ENCODE measurements at regions not wholly inside any gene's neighbourhood (a gene's known extent, or its start where the extent isn't known, plus 50 kb on each side); places are given as distances from the start of the nearest gene placed in this dataset.

DNA sequence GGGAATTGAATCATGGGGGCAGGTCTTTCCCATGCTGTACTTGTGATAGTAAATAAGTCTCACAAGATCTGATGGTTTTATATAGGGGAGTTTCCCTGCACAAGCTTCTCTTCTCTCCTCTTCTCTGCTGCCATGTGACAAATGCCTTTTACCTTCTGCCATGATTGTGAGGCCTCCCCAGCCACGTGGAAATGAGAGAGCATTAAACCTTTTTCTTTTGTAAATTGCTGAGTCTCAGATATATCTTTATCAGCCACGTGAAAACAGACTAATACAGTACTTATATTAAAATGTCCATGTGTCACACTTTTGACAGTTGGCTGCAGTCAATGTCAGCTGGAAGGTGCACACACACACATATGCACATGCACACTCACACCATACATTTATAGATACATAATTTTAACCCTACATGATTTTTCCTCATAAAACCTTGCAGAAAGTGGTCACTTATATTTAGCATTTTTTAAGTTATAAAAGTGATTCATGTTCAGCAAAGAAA lies 128.9 kb downstream of the OTOR start:
- Histone ChIP-seq H2AFZ (replicated peaks) (no peak overlapping the region), H3K9ac (no peak overlapping the region), H4K20me1 (ENCODE audit: low read depth) (no peaks in the 10 kb centered on the region), H3K27me3 (no peaks in the 10 kb centered on the region), H3K27ac (no peak overlapping the region), H3K79me2 (ENCODE audit: low read depth) (no peaks in the 10 kb centered on the region), H3K4me2 (no peak overlapping the region), H3K9me3 (ENCODE audit: low read depth) (no peaks in the 10 kb centered on the region), H3F3A (ENCODE audit: low read depth) (no peaks in the 10 kb centered on the region), H3K4me1 (no peaks in the 10 kb centered on the region), H3K4me3 (no peak overlapping the region), H3K36me3 (no peaks in the 10 kb centered on the region)
- Mint-ChIP-seq H3K4me3 (no peak overlapping the region), H3K36me3 (no peaks in the 10 kb centered on the region), H3K27ac (no peak overlapping the region), H3K9me3 (peaks cover 2% of the 10 kb centered on the region), H3K27me3 (ENCODE audit: insufficient read depth, low read depth) (no peaks in the 10 kb centered on the region), H3K4me1 (no peaks in the 10 kb centered on the region)
- DNase-seq (ENCODE audit: low spot score) = no peak
- TF ChIP-seq EZH2phosphoT487 (IDR thresholded peaks at IDR 0.05) (no peak), EZH2 (IDR thresholded peaks at IDR 0.05) (no peak)
- TF ChIP-seq, protein P1, sequence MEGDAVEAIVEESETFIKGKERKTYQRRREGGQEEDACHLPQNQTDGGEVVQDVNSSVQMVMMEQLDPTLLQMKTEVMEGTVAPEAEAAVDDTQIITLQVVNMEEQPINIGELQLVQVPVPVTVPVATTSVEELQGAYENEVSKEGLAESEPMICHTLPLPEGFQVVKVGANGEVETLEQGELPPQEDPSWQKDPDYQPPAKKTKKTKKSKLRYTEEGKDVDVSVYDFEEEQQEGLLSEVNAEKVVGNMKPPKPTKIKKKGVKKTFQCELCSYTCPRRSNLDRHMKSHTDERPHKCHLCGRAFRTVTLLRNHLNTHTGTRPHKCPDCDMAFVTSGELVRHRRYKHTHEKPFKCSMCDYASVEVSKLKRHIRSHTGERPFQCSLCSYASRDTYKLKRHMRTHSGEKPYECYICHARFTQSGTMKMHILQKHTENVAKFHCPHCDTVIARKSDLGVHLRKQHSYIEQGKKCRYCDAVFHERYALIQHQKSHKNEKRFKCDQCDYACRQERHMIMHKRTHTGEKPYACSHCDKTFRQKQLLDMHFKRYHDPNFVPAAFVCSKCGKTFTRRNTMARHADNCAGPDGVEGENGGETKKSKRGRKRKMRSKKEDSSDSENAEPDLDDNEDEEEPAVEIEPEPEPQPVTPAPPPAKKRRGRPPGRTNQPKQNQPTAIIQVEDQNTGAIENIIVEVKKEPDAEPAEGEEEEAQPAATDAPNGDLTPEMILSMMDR (IDR thresholded peaks at IDR 0.05) = no peak

DNA sequence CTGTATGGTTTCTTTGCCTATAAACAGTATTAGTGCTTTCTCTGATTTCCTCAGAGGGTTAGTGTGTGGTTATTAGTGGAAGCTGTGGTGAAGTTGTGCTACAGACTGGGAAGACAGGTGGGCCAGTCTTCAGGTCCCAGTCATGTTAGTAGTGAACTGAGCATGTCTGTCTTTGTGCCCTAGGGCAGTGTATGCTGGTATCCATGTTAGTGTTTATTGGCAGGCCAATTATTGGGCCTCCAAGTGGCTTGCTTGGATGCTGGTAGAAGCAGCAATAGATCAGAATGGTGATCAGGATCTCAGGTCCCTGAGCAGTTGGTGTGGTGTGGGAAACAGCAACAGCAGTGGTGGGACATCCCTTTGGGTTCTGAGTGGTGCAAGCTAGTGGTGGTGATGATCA lies 137.6 kb downstream of the OTOR start:
- Histone ChIP-seq H3K79me2 (ENCODE audit: low read depth) (no peaks in the 10 kb centered on the region), H3F3A (ENCODE audit: low read depth) (no peaks in the 10 kb centered on the region), H3K27me3 (no peaks in the 10 kb centered on the region), H3K4me1 (no peaks in the 10 kb centered on the region), H3K9me3 (ENCODE audit: low read depth) (no peaks in the 10 kb centered on the region), H4K20me1 (ENCODE audit: low read depth) (no peaks in the 10 kb centered on the region), H3K9ac (no peak overlapping the region), H2AFZ (replicated peaks) (no peak overlapping the region), H3K36me3 (no peaks in the 10 kb centered on the region), H3K4me3 (no peak overlapping the region), H3K27ac (no peak overlapping the region), H3K4me2 (no peak overlapping the region)
- Mint-ChIP-seq H3K27me3 (ENCODE audit: insufficient read depth, low read depth) (peaks cover 3% of the 10 kb centered on the region), H3K9me3 (peaks cover 4% of the 10 kb centered on the region), H3K27ac (no peak overlapping the region), H3K4me1 (no peaks in the 10 kb centered on the region), H3K4me3 (no peak overlapping the region), H3K36me3 (peaks cover 1% of the 10 kb centered on the region)
- DNase-seq (ENCODE audit: low spot score) = no peak
- TF ChIP-seq EZH2phosphoT487 (IDR thresholded peaks at IDR 0.05) (no peak), EZH2 (IDR thresholded peaks at IDR 0.05) (no peak)
- TF ChIP-seq, protein P1 (IDR thresholded peaks at IDR 0.05) = no peak

DNA sequence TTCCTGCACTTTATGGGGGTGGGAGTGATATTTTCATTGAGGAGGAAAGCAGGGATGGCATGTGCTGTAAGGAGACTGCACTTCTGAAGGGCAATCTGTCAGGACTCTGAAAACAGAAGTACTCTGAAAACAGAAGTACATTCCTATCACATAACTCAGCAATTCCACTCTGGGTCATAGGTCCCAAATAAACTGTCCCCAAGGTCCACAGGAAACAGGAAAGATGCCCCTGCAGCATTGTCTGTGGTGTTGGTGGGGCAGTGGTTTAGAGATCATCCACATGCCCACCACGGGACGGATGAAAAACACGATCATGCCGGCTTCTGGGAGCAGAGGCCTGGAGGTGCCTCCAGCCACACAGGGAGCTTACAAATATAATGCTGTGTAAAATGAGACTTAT lies 150.3 kb downstream of the OTOR start:
- H3K27me3 ChIP-seq = no peaks in the 10 kb centered on the region
- no peak for DNase-seq (ENCODE audit: low spot score)
- H3K79me2 ChIP-seq (ENCODE audit: low read depth) = no peaks in the 10 kb centered on the region
- Mint-ChIP-seq H3K9me3 (no peaks in the 10 kb centered on the region), H3K4me3 (no peak overlapping the region), H3K36me3 (no peaks in the 10 kb centered on the region), H3K4me1 (no peaks in the 10 kb centered on the region), H3K27me3 (ENCODE audit: insufficient read depth, low read depth) (no peaks in the 10 kb centered on the region), H3K27ac (no peak overlapping the region)
- H3K36me3 ChIP-seq = no peaks in the 10 kb centered on the region
- H3K27ac ChIP-seq = no peak overlapping the region
- no peak overlapping the region for H3K9ac ChIP-seq
- no peaks in the 10 kb centered on the region for H4K20me1 ChIP-seq (ENCODE audit: low read depth)
- no peak overlapping the region for H2AFZ ChIP-seq (replicated peaks)
- TF ChIP-seq EZH2phosphoT487 (IDR thresholded peaks at IDR 0.05) (no peak), EZH2 (IDR thresholded peaks at IDR 0.05) (no peak)
- TF ChIP-seq, protein P1 (IDR thresholded peaks at IDR 0.05) = no peak
- no peaks in the 10 kb centered on the region for H3F3A ChIP-seq (ENCODE audit: low read depth)
- no peaks in the 10 kb centered on the region for H3K4me1 ChIP-seq
- H3K4me2 ChIP-seq = no peak overlapping the region
- no peaks in the 10 kb centered on the region for H3K9me3 ChIP-seq (ENCODE audit: low read depth)
- no peak overlapping the region for H3K4me3 ChIP-seq
